Osteoblast (primary cell): ENCODE measurements at regions not wholly inside any gene's neighbourhood (a gene's known extent, or its start where the extent isn't known, plus 50 kb on each side); places are given as distances from the start of the nearest gene placed in this dataset.

ENCODE experiments used
- DNase-seq: peaks from one replicate; pipeline ENCODE4 v3.0.0; 2011; ENCODE audit warnings: low spot score, mixed read lengths; ENCODE audit not compliant: insufficient read length; ENCODE audit errors: missing footprints
- H2AFZ ChIP-seq: 2 replicates; pipeline ENCODE4 v1.6.0; 2011; ENCODE audit warnings: mild to moderate bottlenecking, low read length
- H3K27ac ChIP-seq: 2 replicates; pipeline ENCODE4 v1.5.1; 2011; ENCODE audit warnings: mild to moderate bottlenecking, low read depth, low read length, moderate library complexity
- H3K27me3 ChIP-seq: 2 replicates; pipeline ENCODE4 v1.6.0; 2012; ENCODE audit warnings: mild to moderate bottlenecking, control low read depth, inconsistent platforms, low read length, moderate library complexity; ENCODE audit not compliant: insufficient read depth
- H3K36me3 ChIP-seq: 2 replicates; pipeline ENCODE4 v1.5.1; 2011; ENCODE audit warnings: mild to moderate bottlenecking, low read length, control low read depth, moderate library complexity; ENCODE audit not compliant: insufficient read depth
- H3K4me1 ChIP-seq: 2 replicates; pipeline ENCODE4 v1.5.1; 2011; ENCODE audit warnings: mild to moderate bottlenecking, low read length, control low read depth, moderate library complexity; ENCODE audit not compliant: insufficient read depth
- H3K4me2 ChIP-seq: 2 replicates; pipeline ENCODE4 v1.6.0; 2011; ENCODE audit warnings: mild to moderate bottlenecking, low read length; ENCODE audit not compliant: insufficient read depth
- H3K4me3 ChIP-seq: fragments of 200-600 bp; sonication (generic); 3 replicates; pipeline ENCODE4 v1.5.1; 2012; ENCODE audit warnings: mild to moderate bottlenecking, low read length, inconsistent platforms; ENCODE audit not compliant: insufficient read depth
- H3K79me2 ChIP-seq: 2 replicates; pipeline ENCODE4 v1.6.0; 2012; ENCODE audit warnings: mild to moderate bottlenecking, low read length, control low read depth, inconsistent platforms; ENCODE audit not compliant: insufficient read depth
- H3K9me3 ChIP-seq: 2 replicates; pipeline ENCODE4 v1.5.1; 2011; ENCODE audit warnings: low read depth, low read length, control low read depth
- H4K20me1 ChIP-seq: 2 replicates; pipeline ENCODE4 v1.6.0; 2012; ENCODE audit warnings: mild to moderate bottlenecking, low read length, control low read depth; ENCODE audit not compliant: insufficient read depth
- TF ChIP-seq, protein P1 (sequence below): IDR thresholded peaks from 2 replicates; pipeline ENCODE4 v1.5.1; 2011; ENCODE audit warnings: mild to moderate bottlenecking, low read depth, low read length, moderate library complexity; ENCODE audit errors: extremely low read depth

DNA sequence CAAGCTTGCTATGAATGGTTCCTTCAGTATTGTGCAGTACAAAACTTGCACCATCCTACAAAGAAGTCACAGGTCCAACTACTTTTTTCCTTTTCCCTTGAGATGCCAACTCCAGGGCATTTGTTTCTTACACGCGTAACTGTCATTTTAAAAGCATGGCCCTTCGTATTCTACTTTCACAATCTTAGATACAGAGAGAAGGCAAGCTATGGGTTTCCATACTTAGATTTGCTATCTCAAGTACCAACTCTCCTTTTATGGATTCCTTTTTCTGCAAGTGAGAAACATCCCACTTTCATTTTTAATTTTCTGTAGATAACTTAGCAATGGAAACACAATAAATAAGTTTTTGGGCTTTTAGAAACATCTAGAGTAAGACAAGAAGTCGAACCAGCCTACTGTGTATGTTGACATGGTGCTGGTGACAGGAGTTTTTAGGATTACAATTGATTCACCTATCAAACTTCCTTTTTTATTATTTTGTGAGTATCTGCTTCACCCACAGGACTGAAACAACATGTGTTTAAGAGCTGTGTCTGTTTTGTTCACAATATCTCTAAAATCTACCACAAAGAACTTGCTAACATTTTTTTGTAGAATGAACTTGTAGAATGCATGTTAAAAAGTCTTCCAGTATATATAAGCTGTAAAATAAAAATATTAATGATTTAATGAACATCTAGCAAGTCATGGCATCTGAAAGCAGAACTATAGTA is 124.1 kb downstream of the FAM174A start:
- no peak for DNase-seq
- Histone ChIP-seq H4K20me1 (no peaks in the 10 kb centered on the region), H3K36me3 (no peaks in the 10 kb centered on the region), H3K27ac (no peak overlapping the region), H3K4me2 (no peak overlapping the region), H3K4me3 (no peak overlapping the region), H3K27me3 (no peaks in the 10 kb centered on the region), H3K79me2 (no peaks in the 10 kb centered on the region), H3K9me3 (no peaks in the 10 kb centered on the region), H3K4me1 (no peaks in the 10 kb centered on the region), H2AFZ (no peak overlapping the region)
- TF ChIP-seq, protein P1, sequence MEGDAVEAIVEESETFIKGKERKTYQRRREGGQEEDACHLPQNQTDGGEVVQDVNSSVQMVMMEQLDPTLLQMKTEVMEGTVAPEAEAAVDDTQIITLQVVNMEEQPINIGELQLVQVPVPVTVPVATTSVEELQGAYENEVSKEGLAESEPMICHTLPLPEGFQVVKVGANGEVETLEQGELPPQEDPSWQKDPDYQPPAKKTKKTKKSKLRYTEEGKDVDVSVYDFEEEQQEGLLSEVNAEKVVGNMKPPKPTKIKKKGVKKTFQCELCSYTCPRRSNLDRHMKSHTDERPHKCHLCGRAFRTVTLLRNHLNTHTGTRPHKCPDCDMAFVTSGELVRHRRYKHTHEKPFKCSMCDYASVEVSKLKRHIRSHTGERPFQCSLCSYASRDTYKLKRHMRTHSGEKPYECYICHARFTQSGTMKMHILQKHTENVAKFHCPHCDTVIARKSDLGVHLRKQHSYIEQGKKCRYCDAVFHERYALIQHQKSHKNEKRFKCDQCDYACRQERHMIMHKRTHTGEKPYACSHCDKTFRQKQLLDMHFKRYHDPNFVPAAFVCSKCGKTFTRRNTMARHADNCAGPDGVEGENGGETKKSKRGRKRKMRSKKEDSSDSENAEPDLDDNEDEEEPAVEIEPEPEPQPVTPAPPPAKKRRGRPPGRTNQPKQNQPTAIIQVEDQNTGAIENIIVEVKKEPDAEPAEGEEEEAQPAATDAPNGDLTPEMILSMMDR: no peak

DNA sequence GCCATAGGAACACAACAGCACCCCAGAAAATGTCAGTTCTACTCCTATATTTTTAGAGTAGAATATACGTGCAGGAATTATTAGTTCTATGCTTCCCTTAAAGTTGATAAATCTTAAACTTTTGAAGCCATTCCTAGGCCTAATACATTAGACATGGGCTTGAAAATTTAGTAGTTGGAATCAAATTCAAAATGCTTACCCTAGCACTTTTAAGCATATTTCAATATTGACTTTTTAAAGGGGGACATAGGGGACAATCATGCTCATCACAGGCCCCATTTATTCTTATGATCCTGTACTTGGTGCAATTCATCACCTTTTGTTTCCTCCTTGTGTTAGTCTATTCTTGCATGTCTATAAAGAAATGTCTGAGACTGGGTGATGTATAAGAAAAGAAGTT is 129.0 kb downstream of the FAM174A start:
- H2AFZ ChIP-seq: no peak overlapping the region
- no peak for DNase-seq
- H3K36me3 ChIP-seq: no peaks in the 10 kb centered on the region
- no peak overlapping the region for H3K27ac ChIP-seq
- peaks cover 12% of the 10 kb centered on the region for H3K4me1 ChIP-seq
- no peaks in the 10 kb centered on the region for H3K27me3 ChIP-seq
- no peaks in the 10 kb centered on the region for H3K79me2 ChIP-seq
- no peaks in the 10 kb centered on the region for H4K20me1 ChIP-seq
- no peak overlapping the region for H3K4me3 ChIP-seq
- no peak overlapping the region for H3K4me2 ChIP-seq
- H3K9me3 ChIP-seq: no peaks in the 10 kb centered on the region
- TF ChIP-seq, protein P1: no peak

DNA sequence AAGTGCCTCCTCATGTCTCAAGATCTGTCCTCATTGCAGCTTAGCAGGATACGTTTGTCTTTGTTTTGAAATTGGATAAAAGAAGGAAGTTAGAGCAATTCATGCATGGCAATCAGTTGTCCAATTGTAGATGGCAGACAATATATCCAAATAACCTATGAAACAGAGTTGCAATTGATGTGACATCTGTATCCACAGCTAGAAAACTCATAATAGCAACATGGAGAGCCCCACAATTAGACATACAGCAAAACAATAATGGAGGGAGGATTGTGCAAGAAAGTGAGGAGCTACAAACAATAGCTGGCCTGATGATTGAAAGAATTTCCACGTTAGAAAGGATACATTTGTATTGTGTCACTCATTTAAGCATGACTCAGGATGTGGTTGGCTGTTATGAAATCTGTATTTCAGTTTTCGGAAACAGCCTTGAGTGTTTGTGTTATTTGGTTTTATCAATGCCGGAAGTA is 132.0 kb downstream of the FAM174A start:
- H3K9me3 ChIP-seq: no peaks in the 10 kb centered on the region
- peak overlapping the region; percentile 26 for H3K27ac ChIP-seq
- H3K4me3 ChIP-seq: no peak overlapping the region
- peak overlapping the region; percentile 52 for H2AFZ ChIP-seq
- no peak overlapping the region for H3K4me2 ChIP-seq
- DNase-seq: peak; percentile 65
- peaks cover 12% of the 10 kb centered on the region for H3K4me1 ChIP-seq
- H4K20me1 ChIP-seq: no peaks in the 10 kb centered on the region
- TF ChIP-seq, protein P1: no peak
- H3K79me2 ChIP-seq: no peaks in the 10 kb centered on the region
- H3K27me3 ChIP-seq: no peaks in the 10 kb centered on the region
- no peaks in the 10 kb centered on the region for H3K36me3 ChIP-seq

DNA sequence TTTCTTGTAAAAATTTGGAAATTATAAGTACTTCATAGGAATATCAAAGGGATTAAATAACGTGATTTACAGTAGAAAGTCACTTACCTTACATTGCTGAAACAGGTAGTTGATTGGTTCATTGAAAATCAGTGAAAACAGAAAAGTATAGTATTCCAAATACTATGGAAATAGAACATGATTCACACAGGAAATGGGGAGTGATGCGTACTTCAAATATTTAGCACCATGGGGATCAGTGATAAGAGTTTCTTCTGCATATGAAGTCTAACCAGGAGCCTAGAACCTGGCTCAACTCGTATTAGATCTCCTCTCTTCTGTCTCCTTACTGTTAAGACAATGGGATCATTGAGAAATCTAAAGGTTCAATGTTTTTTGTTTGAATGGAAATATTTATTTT is 133.3 kb downstream of the FAM174A start:
- no peaks in the 10 kb centered on the region for H3K79me2 ChIP-seq
- peaks cover 12% of the 10 kb centered on the region for H3K4me1 ChIP-seq
- no peaks in the 10 kb centered on the region for H3K36me3 ChIP-seq
- no peak overlapping the region for H2AFZ ChIP-seq
- DNase-seq: no peak
- H3K27me3 ChIP-seq: no peaks in the 10 kb centered on the region
- H3K9me3 ChIP-seq: no peaks in the 10 kb centered on the region
- H3K27ac ChIP-seq: peak overlapping the region; percentile 9
- H3K4me3 ChIP-seq: no peak overlapping the region
- TF ChIP-seq, protein P1: no peak
- no peaks in the 10 kb centered on the region for H4K20me1 ChIP-seq
- H3K4me2 ChIP-seq: no peak overlapping the region
